Nucleus accumbens (tissue), 56 donors: ENCODE measurements at regions not wholly inside any gene's neighbourhood (a gene's known extent, or its start where the extent isn't known, plus 50 kb on each side); places are given as distances from the start of the nearest gene placed in this dataset.

Experiments used
- DNase-seq, 56 donors: peaks; one replicate each; lab custom pipeline; 2025; lab: John Stamatoyannopoulos, UW

GRCh38 chr2:120439637-120440384 is 93.9 kb downstream of the INHBB start:
- DNase-seq, result no peak

GRCh38 chr2:120440521-120441350 is 94.8 kb downstream of the INHBB start:
- DNase-seq, result no peak

- DNase-seq, result no peak
Measured at GRCh38 chr2:120441351-120441700, 95.4 kb downstream of the INHBB start.

GRCh38 chr2:120441744-120442471 is 96.0 kb downstream of the INHBB start:
- DNase-seq, result peak in 52 of 56 donors; percentile 13 to 86 (median 58)

GRCh38 chr2:120442541-120442922 is 96.6 kb downstream of the INHBB start:
- no peak for DNase-seq

GRCh38 chr2:120442923-120443571 is 97.1 kb downstream of the INHBB start:
- DNase-seq, result no peak

GRCh38 chr2:120443946-120444345 is 98.0 kb downstream of the INHBB start:
- no peak for DNase-seq

- no peak for DNase-seq
Measured at GRCh38 chr2:120444691-120445240, 98.8 kb downstream of the INHBB start.

- DNase-seq, result no peak
Measured at GRCh38 chr2:120445449-120446143, 99.7 kb downstream of the INHBB start.

- no peak for DNase-seq
Measured at GRCh38 chr2:120446236-120447126, 100.5 kb downstream of the INHBB start.

GRCh38 chr2:120447127-120447785 is 101.3 kb downstream of the INHBB start:
- peak in 3 of 56 donors; percentile 4 to 25 (median 8) for DNase-seq

- DNase-seq, result no peak
Measured at GRCh38 chr2:120448436-120448835, 102.5 kb downstream of the INHBB start.

GRCh38 chr2:120448961-120449810 is 103.2 kb downstream of the INHBB start:
- no peak for DNase-seq

GRCh38 chr2:120450196-120450820 is 104.4 kb downstream of the INHBB start:
- DNase-seq, result no peak

GRCh38 chr2:120451334-120451733 is 105.4 kb downstream of the INHBB start:
- no peak for DNase-seq

GRCh38 chr2:120452131-120452530 is 106.2 kb downstream of the INHBB start:
- no peak for DNase-seq
